Erythroblast (primary cell): ENCODE measurements at regions not wholly inside any gene's neighbourhood (a gene's known extent, or its start where the extent isn't known, plus 50 kb on each side); places are given as distances from the start of the nearest gene placed in this dataset.

Experiments
- DNase-seq, 2 experiments: peaks; one replicate each; lab custom pipeline; 2025; lab: John Stamatoyannopoulos, UW
- GATA1 ChIP-seq: IDR thresholded peaks from 2 replicates; pipeline ENCODE4 v1.6.1; 2011; ENCODE audit warnings: low read depth, mild to moderate bottlenecking, control low read depth, low read length, moderate library complexity
- POLR2A ChIP-seq: IDR thresholded peaks from 2 replicates; pipeline ENCODE4 v1.6.1; 2011; ENCODE audit warnings: mild to moderate bottlenecking, low read length

DNA sequence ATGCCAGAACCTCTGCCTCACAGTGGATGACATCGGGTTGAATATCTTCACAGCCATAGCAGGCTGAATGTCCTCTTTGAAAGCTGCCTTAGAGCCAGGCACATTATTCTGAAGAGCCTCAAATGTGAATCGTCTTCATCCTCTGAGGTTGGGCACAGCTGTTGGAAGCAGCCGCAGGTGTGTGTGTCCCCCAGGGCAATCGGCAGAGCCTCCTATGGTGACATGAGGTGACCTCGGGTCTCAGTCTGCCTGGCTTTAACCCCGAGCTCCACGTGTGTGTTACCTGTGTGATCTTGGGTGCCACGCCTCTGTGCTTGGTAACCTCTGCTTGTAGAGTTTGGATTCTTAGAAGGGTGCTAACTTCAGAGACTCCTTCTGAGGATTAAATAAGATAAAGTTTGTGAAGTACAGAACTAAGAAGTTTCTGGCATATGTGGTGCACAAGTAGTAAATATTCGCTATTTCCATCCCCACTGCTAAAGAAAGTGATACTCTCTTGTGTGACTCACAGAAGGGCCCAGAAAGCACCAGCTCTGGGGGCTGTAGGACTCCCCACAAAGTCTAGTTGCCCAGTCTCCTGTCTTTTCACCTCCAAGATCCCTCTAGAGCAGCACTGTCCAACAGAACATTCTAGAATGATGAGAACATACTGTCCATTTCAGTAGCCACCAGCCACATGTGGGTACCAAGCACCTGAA lies 500.9 kb downstream of the NPHP4 start:
- no peak for DNase-seq
- TF ChIP-seq GATA1 (no peak), POLR2A (no peak)

DNA sequence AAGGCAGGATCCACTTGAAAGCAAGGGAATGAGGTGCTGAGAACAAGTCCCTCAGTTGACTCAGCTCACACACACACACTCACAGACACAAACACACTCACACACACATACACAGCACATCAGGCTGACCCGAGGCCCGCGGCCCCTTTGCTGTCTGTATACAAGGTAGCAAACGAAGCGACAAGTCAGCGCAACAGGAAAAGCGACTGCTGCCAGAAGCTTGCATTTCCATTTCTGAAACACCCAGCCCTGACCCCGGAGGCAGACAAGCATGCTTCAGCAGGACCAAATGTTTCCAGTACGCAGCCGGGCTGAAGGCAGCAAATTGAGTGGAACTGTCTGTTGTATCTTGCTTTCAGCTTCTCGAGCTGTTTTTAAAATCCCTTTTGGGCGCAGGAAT lies 501.6 kb downstream of the NPHP4 start:
- TF ChIP-seq GATA1 (no peak), POLR2A (no peak)
- DNase-seq, result no peak

- TF ChIP-seq GATA1, result no peak
- TF ChIP-seq POLR2A, result no peak
- DNase-seq, result no peak
Measured at GRCh38 chr1:5488448-5488847, 503.8 kb downstream of the NPHP4 start.

DNA sequence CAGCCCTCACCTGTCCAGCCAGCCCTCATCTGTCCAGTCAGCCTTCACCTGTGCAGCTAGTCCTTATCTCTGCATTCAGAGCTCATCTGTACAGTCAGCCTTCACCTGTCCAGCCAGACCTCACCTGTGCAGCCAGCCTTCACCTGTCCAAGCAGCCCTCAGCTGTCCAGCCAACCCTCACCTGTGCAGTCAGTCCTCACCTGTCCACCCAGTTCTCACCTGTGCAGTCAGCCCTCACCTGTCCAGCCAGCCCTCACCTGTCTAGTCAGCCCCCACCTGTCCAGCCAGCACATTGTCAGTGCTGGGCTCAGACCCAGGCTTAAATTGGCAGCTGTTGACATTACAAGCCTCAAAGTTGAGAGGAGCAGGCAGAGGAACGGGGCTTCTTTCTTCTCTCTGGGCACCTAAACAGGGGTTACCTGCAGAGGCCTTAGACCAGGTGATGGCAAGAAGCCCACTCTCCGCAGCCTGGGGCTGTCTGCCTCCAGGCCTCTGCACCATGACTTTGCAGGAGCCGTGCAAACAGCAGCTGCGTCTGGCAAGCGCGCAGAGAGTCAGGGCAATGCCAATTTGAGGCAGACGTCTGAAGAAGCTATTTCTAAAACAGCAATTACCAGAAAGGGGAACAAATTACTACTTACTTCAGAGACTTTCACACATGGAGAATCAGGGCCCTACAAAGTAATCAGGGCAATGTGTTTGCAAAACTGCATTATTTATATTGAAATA lies 506.1 kb downstream of the NPHP4 start:
- DNase-seq, result no peak
- TF ChIP-seq GATA1 (no peak), POLR2A (no peak)

GRCh38 chr1:5485436-5485835 lies 506.8 kb downstream of the NPHP4 start:
- TF ChIP-seq GATA1 (no peak), POLR2A (no peak)
- DNase-seq, result no peak

GRCh38 chr1:5484451-5485165 lies 507.6 kb downstream of the NPHP4 start:
- DNase-seq, result peak in 1 of 2 experiments; percentile 7

DNA sequence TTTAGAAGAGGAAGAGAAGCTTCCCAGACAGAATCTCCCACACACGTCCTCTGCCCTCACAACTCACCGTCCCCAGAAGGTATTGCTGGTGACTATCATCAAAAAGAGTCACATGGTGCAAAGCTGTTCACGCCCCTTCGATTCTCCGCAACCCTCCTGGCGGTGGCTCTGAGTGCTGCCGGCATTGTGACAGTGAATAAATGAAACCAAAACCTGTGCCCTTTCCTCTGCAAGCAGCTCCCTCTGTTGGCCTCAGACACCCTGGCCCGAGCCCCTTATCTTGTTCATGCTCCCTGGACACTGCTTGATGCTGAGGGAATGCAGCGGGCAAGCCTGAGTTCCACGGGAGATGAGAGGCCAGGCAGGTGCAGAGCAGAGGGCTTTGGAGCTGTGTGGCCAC lies 510.3 kb downstream of the NPHP4 start:
- TF ChIP-seq POLR2A (no peak), GATA1 (no peak)
- no peak for DNase-seq

More at GRCh38 chr1:5484451-5485165, 507.6 kb downstream of the NPHP4 start:
- TF ChIP-seq GATA1 (no peak), POLR2A (no peak)

DNA sequence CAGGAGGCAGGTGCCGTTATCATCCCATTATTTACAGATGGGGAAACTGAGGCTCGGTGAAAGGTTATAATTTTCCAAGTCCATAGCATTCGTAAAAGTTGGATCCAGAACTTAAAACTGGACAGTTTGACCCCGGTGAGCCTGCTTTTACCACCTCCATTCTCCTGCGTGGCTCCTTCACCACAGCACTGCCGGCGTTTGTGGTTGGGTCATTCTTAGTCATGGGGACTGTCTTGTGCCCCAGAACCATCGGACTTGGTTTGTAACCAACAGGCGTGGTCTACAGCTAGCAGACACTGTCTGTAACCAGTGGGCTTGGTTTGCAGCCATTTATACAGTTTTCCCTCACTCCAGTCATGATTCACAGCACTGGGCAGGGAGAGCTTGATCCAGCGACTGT lies 511.3 kb downstream of the NPHP4 start:
- no peak for TF ChIP-seq GATA1
- TF ChIP-seq POLR2A, result no peak
- no peak for DNase-seq

DNA sequence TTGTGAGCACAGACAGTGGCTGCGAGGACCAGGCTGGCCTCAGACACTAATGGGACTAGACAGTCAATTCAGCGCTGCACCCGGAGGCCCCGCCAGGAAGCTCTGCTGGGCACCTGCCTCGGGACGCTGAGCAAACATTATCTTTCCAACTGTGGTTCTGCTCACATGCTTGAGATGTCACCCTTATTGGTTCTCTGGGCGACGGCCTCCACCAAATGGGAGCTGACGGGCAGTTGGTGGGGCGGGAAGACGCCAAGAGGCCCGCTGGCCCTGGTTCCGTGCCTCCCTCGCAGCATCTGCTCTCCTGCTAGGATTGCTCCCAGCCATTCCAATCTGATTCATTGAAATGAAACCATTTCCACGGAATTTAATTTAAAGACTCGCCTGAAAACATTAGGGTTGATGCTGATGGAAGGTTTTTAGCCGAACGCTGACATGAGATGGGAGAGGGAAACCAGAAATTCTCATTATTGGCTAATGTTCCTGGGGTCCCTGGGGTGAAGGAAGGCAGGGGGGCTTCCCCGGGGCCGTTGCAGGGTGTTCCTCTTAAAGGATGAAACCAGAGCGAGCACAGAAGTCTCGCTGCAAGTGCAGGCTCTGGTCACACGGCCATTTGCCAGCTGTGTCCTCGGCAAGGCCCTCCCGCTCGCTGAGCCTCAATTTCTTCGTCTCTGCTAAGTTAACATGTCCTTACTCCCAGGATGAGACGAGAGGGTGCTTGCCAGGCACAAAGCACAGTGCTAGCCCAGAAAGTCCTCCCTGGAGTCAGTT lies 512.2 kb downstream of the NPHP4 start:
- no peak for DNase-seq
- TF ChIP-seq GATA1 (no peak), POLR2A (no peak)

DNA sequence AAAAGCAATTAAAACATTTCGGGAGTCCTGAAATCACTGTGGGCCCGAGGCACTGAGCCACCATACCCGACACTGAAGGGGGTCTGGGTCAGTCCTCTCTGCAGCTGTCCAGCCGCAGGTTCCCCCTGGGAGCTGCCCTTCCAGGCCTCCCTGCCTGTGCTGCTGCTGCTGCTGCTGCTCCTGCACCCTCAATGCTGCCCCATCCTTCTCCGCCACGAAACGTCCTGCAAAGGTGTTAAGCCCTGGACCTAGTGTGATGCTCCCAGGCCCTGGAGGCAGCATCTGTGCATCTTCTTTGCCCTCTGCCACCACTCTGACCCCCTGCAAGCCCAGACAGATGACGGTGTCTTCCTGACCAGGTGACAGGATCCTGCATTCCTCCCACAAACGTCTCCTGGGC lies 513.3 kb downstream of the NPHP4 start:
- DNase-seq, result no peak
- TF ChIP-seq GATA1 (no peak), POLR2A (no peak)

DNA sequence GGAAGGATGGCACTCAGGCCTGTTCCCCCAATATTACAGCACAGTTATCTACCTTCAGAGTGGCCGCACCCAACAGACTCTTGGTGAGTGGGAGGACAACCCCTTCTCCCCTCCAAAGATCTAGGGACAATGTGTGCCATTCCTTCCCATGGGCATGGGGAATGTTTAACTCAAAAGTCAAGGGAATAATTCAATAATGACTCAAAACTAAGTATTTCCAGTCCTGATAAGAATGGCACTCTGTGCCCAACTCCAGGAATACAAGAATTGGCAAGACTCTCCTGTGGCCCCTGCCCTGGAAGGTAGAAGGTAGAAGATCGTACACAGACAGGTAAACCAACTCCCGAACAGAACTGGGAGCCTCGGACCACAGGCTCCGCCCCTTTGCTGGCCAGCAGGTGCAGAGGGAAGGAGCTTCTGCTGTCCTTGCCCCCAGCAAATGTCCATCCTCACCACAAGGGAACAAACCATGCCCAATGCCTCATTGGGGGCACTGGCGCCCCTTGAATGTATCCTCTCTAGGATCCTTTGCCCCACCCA lies 514.0 kb downstream of the NPHP4 start:
- DNase-seq, result no peak
- no peak for TF ChIP-seq POLR2A
- TF ChIP-seq GATA1, result no peak

DNA sequence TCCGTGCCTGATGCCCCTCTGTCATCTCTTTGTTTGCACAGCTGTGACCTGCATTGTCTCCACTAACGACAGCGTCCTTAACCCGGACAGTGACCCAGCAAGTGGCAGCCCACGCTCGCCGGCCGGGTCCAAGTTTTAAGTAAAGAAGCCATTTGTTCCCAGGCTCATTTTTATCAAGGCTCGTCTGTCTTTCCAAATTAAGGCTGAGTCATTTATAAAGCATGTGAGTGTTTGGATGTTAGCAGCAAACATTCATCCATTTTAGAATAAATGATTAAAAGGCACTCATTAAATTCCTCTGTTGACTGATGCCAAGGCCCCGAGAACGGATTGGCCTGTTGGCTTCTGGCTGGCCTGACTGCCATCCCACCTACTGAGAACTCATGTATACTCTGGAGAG lies 514.5 kb downstream of the NPHP4 start:
- TF ChIP-seq GATA1, result no peak
- TF ChIP-seq POLR2A, result no peak
- DNase-seq, result no peak

- DNase-seq, result no peak
- TF ChIP-seq POLR2A, result no peak
- no peak for TF ChIP-seq GATA1
Measured at GRCh38 chr1:5475572-5475971, 516.7 kb downstream of the NPHP4 start.
